TTC549 (cell line): ENCODE measurements at regions not wholly inside any gene's neighbourhood (a gene's known extent, or its start where the extent isn't known, plus 50 kb on each side); places are given as distances from the start of the nearest gene placed in this dataset.
"Not testable (repeated sequence)": the region's sequence is repeated elsewhere in the genome, so short reads cannot be mapped to it uniquely, and the experiment has no call there.

ENCODE experiments used
- FAIRE-seq: peaks from 2 replicates; lab custom pipeline; 2012; peaks lifted over from hg19 to GRCh38; lab: Jason Lieb, UNC

DNA sequence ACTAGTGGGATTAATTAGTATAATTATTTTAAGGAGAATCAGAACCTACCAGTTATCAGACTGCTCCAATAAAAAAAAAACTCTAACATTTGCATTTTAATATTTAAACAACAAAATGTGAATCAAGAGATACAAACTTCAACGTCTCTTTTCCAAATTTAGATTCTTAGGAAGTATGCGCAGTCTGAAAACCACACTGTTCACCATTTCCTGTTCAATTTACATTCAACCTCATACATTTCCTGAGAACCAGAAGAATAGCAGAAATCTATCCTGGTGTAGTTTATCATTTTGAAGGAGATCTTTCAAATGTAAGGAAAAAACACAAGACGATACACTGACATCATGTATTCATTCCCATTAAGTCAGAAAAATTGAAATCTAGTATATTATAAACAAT is 869.2 kb downstream of the EFNA5 start:
- FAIRE-seq, result no peak

GRCh38 chr5:106797996-106798395 is 872.7 kb downstream of the EFNA5 start:
- no peak for FAIRE-seq

GRCh38 chr5:106796081-106796480 is 874.7 kb downstream of the EFNA5 start:
- no peak for FAIRE-seq

DNA sequence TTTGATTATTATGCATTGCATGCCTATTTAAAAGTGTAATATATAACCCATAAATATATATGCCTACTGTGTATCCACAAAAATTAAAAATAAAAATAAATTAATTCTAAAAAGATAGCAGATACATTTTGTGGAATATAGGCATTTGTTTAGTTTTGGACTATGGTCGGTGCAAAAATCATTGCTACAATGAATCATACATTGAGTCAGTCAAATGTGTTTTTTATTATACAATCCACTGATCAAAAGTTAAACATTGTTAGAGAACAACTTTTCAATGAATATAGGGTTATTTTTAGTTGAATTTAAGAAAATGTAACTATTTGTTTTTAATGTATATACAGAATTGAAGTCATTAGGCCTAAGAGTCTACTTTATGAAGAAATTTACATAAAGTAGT is 885.9 kb downstream of the EFNA5 start:
- no peak for FAIRE-seq

DNA sequence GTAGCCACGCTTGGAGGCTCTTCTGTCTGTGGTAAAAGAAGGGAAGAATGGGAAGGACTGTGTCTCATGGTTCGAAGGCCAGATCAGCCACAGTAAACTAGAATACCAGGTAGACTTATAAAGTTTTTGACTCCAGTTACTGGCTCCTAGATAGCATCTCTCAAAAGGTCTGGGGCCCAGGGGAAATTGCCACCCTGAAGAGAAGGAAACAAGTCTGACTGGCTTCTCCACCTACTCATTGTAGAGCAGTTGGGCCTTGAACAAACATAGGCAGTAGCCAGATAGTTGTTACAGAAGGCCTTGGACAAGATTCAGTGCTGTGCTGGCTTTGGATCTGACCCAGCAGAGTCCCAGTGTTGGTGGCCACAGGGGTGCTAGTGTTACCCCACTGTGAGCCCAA is 890.4 kb downstream of the EFNA5 start:
- no peak for FAIRE-seq

DNA sequence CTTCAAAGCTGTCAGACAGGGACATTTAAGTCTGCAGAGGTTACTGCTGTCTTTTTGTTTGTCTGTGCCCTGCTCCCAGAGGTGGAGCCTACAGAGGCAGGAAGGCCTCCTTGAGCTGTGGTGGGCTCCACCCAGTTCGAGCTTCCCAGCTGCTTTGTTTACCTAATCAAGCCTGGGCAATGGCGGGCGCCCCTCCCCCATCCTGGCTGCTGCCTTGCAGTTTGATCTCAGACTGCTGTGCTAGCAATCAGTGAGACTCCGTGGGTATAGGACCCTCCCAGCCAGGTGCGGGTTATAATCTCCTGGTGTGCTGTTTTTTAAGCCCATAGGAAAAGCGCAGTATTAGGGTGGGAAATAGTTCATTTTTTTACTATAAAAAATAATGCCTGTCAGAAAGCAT is 894.2 kb downstream of the EFNA5 start:
- not testable (repeated sequence) for FAIRE-seq

- FAIRE-seq, result no peak
Measured at GRCh38 chr5:106768392-106768791, 902.3 kb downstream of the EFNA5 start.

DNA sequence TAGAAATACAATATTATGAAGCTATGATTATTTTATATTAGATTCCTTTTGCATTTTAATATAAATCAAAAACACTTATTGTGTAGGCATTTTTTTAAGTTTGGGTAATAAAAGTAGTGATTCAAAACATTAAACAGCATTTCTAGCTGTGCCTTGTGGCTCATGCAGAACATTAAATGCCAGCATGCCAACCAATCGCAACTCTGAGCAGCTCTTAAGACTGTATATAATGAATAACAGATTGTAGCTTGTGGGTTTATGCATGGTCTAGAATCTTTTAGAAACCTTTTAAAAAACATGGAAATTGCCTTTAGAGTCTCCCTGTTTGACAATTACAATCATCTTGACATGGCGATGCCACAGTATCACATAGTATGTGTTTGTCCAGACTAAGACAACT is 903.8 kb downstream of the EFNA5 start:
- no peak for FAIRE-seq

DNA sequence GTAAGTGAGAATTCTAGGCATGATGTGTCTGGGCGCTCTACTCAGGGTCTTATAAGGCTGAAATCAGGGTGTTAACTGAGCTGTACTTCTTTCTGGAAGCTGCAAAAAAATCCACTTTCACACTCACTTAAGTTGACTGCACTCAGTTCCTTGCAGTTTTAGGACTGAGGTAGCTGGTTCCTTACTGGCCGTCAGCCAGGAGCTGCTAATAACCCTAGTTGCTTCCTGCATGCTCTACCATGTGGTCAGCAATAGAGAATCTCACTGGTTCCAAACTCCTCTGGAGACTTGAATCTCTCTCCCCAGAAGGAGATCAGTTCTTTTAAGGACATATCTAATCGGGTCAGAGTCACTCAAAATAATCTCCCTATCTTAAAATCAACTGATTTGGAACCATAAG is 911.2 kb downstream of the EFNA5 start:
- FAIRE-seq, result no peak

DNA sequence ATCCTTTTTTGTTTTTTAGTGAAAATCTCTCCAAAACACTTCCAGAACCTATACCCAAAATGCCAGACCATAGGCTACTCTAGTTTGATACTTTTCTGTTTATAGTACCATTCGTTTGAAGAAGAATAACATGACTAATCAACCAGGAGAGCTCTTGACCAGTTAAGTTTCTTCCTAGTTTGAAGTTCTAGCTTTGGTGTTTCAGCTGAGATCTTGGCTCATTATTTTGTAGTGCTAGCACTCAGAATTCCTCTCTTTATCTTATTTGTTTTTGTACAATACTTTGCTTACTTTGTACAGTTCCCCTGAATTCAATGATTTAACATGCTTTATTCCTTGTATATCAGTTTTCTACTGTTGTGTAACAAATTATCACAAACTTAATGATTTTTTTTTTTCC is 911.6 kb downstream of the EFNA5 start:
- no peak for FAIRE-seq

DNA sequence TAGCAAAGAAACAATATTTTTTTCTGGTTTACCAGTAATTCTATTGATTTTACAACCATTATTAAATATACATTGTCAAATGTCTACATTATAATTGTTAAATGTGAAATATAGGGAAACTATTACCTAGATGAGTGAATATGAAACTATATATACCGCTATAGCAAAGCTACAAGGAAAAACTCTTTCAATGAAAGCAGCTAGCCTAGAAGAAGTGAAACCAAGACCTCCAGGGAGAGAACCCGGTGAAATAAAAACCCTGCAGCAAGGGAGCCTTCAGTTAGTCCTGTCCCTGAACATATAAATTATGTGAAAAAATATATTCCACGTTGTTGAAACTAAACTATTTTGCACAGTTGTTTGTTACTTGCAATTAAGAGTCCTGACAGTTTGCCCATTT is 913.1 kb downstream of the EFNA5 start:
- no peak for FAIRE-seq

GRCh38 chr5:106755789-106756188 is 914.9 kb downstream of the EFNA5 start:
- no peak for FAIRE-seq

- no peak for FAIRE-seq
Measured at GRCh38 chr5:106755066-106755465, 915.7 kb downstream of the EFNA5 start.

DNA sequence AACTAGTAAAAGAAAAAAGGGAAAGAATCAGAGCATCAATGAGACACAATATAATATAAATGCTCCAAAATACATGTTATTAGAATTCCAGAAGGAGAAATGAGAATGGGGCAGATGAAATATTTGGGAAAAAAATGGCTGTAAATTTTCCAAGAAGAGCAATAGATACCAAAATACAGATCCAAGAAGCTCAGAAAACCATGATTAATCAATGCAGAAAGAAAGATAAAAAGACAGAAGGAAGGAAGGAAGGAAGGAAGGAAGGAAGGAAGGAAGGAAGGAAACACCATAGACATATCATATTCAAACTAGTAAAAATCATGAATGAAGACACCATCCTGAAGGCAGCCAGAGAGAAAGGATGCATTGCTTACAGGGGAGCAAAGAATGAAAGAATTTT is 920.9 kb downstream of the EFNA5 start:
- no peak for FAIRE-seq

DNA sequence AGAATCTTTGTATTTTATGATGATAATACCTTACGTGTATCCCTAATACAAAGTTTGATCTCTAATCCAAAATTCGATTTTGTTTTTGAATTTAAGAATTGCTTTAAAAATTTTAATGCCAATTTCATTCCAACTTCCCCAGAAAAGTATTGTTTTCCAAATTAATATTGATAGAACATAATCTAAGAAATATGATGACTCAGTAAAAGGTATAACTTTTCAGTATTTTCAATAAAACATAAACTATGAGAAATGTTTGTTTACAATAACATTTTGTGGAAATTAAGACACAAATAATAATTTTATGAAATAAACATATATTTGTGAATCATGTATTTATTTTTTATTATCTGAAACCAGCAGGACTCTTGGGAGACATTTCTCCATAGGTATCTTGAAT is 931.6 kb downstream of the EFNA5 start:
- FAIRE-seq, result no peak

- FAIRE-seq, result no peak
Measured at GRCh38 chr5:106737111-106737510, 933.6 kb downstream of the EFNA5 start.

DNA sequence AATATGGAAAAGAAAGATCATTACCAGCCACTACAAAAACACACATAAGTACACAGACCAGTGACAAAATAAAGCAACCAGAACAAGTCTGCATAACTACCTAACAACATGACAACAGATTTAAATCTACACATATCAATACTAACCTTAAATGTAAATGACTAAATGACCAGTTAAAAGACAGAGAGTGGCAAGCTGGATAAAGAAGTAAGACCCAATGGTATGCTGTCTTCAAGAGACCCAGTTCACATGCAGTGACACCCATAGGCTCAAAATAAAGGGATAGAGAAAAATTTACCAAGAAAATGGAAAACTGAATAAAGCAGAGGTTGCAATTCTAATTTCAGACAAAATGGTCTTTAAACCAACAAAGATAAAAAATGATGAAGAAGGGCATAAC is 938.1 kb downstream of the EFNA5 start:
- FAIRE-seq, result no peak

GRCh38 chr5:106730912-106731311 is 939.8 kb downstream of the EFNA5 start:
- no peak for FAIRE-seq

- FAIRE-seq, result no peak
Measured at GRCh38 chr5:106730506-106730905, 940.2 kb downstream of the EFNA5 start.

DNA sequence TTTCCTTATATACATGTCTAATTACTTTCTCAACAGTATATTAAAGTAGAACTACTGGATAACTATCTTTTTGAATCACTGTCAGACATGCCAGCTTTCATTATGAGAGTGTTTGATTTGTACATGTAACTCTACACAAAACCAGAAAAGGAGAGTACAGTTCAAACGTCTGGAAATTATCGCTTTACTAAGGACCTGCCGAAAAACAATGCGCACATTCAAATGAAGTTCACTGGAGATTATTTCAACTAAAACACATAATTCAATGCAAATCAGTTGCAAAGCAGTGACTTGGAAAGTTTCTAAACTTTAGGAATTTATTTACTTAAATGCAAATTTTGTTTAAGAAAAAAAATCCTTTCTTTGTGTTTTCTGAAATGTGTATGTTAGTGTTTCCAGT is 942.5 kb downstream of the EFNA5 start:
- no peak for FAIRE-seq

DNA sequence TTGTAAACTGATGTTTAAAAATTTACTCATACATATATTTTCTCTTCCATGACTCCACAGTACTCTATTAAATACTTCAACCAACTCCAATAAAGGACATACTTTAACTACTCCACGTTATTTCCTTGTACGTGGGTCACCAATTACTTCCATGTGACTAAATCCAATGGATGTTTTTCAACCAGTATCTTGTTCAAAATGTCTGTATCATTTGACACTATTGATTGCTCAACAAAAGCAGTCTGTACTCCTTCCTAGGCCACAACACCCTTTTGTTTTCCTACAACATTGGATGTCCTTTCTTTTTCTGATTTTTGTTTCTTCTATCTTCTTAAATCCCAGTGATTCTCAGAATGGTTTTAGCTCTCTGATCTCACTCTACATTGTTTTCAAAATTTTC is 943.7 kb downstream of the EFNA5 start:
- no peak for FAIRE-seq

DNA sequence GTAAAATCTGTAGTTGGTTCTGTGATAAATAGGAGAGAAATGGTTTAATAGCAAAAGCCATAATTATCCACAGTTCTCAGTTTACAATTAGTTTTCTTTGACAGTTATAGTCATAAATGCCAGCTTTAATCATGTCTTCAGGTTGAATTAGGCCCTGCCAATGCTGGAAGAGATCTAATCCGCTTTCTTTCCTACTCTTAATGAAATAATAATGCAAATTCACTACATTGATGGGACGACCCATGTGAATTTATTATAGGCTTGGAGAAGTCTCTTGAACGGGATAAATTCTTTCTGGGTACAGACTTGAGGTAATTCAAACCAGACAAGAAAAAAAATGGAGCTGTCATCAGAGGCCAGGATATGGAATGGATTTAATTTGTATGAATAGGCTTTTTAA is 950.4 kb downstream of the EFNA5 start:
- FAIRE-seq, result no peak

- no peak for FAIRE-seq
Measured at GRCh38 chr5:106699796-106700195, 970.9 kb downstream of the EFNA5 start.

GRCh38 chr5:106699198-106699597 is 971.5 kb downstream of the EFNA5 start:
- no peak for FAIRE-seq

DNA sequence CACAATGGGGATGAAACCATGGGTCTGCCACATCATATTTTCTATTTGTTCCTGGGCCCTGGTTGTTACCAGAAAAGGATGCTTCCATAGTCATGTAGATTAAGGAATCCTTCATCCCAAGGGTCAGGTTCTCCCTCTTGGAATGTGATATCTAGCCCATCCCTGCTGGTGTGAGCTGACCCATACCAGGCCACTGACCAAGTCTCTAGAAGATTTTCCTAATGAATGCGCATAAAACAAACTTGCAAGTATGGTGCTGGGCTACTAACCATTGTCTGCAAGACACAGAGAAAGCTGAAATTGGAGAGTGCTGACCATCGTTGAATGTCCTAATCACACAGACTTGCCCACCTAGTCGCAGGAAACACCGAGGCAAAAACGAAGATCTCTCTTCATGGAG is 972.6 kb downstream of the EFNA5 start:
- no peak for FAIRE-seq

- no peak for FAIRE-seq
Measured at GRCh38 chr5:106691701-106692100, 979.0 kb downstream of the EFNA5 start.
